Bone marrow (tissue), 2 donors: ENCODE measurements at regions not wholly inside any gene's neighbourhood (a gene's known extent, or its start where the extent isn't known, plus 50 kb on each side); places are given as distances from the start of the nearest gene placed in this dataset.
"Not testable (repeated sequence)": the region's sequence is repeated elsewhere in the genome, so short reads cannot be mapped to it uniquely, and the experiment has no call there.

Experiments used
- DNase-seq, 2 donors: peaks; one replicate each; lab custom pipeline; 2025; lab: John Stamatoyannopoulos, UW

DNA sequence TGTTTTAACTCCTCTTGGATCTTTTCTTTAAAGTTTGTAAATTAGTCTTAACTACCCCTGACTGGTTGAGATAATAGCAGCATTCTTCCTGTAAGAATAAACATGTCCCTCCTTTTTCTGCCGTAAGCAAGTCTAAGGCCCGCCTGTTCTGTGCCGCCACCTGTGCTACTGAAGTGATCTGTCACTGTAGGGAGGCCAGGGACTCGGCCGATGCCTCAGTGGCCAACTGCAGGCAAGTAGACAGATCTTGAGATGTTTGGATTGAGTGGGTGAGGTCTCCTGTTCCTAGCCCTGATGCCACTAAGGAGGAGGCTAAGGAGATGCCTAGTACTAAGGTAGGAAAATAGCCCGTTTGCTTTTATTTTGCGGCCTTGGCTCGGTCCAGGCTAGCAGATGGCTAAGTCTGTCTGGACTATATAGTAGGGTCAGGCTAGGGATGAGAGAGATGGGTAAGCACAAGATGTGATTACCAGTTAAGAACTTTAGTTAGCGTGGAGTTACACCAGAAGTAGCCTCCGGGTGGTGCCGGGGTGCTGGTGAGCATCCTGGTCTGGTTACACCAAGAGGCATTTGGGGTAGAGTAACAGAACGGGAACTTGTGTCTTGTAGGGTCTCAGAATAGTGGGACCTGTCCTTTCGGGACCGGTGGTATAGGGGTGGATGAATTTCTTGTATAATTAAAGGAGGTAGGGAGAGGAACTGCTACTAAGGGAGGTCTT, 584.2 kb downstream of the SUCLG1 start:
- no peak for DNase-seq

DNA sequence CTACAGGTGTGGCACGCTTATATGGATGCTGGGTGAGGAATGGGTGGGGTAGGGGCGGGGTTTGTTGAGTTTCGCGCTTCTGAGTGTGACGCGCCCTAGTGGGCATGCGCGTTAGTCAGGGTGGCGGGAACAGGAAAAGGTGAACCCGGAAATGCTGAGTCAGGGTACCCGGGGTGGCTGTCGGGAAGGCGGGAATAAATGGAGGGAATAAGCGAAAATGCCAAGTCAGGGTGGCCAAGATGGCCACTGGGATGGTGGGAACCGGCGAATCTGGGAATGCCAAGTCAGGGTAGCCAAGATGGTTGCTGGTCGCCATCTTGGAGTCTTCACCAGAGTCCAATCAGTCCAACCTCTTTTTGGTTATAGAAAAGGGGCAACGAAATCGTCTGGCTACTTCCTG, 585.0 kb downstream of the SUCLG1 start:
- no peak for DNase-seq

DNA sequence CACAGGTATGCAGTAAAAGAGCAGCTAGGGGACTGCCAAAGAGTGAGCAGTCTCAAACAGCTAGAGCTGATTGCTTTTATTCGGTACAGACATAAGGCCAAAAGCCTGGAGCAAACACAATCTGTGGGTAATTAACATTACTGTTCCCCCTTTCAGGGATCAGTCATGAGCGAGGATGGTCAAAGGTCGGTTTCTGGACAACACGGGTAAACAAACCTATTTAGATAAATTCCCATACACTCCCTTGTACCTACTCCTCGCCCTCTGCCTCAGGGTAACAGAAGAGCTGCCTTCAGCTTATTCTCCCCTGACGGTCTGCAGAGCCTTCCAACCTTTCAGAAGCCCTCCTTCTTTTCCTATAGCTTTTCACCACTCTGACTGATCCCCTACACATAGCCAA, 586.0 kb downstream of the SUCLG1 start:
- DNase-seq: no peak

DNA sequence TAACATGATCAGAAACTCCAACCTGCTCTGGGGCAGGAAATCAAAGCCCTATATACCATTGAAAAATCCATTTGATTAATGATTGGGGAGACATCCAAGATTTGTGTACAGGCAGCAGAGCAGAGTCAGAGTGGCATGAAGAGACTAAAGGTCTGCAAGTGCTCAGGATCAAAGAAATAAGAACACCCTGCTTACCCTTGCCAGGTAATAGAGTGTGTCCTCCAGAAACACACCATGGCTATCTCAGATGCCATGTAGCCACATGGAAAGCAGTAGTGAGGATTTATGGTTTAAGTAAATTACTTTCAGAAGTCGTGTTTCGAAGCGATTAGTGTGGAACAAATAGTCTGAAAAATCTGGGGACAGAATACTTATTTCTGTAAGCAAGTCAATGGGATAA, 592.9 kb downstream of the SUCLG1 start:
- DNase-seq: no peak

GRCh38 chr2:83862600-83862999, 596.5 kb downstream of the SUCLG1 start:
- DNase-seq: no peak

GRCh38 chr2:83860320-83860719, 598.8 kb downstream of the SUCLG1 start:
- DNase-seq: no peak

DNA sequence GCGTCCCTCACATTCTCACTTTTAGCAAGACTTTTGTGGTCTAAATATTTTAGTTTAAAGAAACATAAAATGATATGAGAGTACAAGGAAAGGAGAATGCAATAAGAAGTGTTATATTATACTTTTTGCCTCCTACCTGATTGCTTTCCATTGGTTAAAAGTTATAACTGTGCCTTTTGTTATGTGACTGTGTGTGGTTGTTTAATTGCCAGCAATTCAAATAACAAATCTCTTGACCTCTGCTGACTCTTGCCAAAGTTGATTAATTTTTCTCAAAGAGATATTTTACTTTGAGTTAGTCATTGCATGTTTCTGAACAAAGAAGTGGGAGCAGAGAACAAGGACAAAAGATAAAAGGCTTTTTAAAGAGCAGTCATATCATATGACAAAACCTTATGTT, 599.5 kb downstream of the SUCLG1 start:
- DNase-seq: no peak

- DNase-seq: no peak
These were observed 608.0 kb downstream of the SUCLG1 start for GRCh38 chr2:83851066-83851465.

DNA sequence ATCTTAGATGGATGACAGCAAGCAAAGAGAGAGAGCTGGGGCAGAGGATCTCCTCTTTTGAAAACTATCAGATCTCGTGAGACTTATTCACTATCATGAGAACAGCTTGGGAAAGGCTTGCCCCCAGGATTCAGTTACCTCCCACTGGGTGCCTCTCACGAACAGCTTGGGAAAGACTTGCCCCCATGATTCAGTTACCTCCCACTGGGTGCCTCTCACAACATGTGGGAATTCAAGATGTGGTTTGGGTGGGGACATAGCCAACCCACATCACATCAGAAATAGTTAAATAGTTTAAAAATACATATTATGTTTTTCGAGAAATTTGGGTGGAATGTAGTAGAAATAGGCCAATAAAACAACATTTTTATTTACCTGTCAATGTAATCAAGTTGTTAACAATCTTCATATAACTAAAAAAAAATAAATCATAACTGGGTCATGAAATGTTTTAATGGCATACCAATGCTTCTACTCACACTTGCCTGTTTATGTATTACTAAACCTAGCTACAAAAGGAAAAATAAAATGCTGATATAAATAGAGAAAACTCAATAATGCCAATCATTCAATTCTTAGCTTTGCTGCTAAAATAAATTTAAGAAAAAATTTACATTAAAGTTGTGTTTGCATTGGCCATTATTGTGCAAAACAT, 608.9 kb downstream of the SUCLG1 start:
- DNase-seq: no peak

DNA sequence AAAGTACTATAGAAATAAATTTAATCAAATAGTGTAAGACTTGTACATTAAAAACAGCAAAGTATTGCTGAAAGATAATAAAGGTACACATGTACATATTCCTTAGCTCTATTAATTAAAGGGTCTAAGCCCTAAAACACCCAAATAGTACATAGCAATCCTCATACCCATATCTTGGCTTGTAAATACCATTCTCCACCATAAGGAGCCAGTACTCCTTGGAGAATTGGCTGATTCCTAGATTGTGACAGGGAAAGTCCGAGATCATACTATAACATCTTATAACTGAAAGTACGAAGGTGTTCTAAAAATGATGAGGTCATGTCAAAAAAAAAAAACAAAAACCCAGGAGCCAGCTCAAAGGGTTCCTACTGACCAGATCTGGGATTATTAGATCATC, 614.6 kb downstream of the SUCLG1 start:
- DNase-seq: no peak

GRCh38 chr2:83842421-83842820, 616.7 kb downstream of the SUCLG1 start:
- DNase-seq: no peak

DNA sequence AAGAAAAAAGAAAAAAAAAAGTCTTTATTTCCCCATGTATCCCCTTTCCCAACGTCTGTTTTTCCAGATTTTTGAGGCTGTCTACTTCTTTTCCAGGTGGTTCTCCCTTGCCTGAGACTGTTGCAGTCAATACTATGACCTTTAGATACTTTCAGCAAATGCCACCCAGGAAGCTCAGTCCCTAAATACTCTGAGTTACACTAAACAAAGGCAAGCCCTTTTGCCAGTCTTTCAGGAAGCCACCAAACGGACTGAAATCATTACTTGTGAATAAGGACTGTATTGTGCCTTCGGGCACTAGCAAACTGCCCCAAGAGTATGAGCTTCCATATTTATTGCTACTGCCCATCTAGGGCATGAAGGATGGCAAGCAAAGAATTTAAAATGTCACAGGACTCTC, 621.3 kb downstream of the SUCLG1 start:
- no peak for DNase-seq

DNA sequence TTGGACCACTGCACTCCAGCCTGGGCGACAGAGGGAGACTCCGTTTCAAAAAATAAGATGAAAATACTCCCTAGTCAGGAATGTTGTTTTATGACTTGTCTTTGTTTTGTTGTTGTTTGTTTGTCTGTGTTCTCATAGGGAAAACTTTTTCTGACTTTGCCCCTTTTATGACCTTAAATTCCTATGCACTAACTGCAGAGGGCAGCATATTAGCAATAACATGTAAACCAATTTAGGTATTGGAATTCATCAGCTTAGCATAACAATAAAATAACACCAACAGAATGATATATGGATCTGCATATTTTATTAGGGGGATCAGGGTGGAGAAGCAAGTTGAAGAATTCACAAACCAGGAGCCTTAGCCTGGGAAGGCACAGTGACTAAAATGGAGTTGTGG, 631.5 kb downstream of the SUCLG1 start:
- no peak for DNase-seq

- DNase-seq: no peak
These were observed 632.5 kb downstream of the SUCLG1 start for GRCh38 chr2:83826577-83826976.

GRCh38 chr2:83823229-83823628, 635.9 kb downstream of the SUCLG1 start:
- no peak for DNase-seq

DNA sequence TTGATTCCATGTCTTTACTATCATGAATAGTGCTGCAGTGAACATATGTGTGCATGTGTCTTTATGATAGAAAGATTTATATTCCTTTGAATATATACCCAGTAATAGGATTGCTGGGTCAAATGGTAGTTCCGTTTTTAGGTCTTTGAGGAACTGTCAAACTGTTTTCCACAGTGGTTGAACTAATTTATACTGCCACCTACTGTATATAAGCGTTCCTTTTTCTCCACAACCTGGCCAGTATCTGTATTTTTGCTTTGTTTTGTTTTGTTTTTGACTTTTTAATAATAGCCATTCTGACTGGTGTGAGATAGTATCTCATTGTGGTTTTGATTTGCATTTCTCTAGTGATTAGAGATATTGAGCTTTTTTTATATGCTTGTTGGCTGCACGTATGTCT, 641.6 kb downstream of the SUCLG1 start:
- DNase-seq: no peak

DNA sequence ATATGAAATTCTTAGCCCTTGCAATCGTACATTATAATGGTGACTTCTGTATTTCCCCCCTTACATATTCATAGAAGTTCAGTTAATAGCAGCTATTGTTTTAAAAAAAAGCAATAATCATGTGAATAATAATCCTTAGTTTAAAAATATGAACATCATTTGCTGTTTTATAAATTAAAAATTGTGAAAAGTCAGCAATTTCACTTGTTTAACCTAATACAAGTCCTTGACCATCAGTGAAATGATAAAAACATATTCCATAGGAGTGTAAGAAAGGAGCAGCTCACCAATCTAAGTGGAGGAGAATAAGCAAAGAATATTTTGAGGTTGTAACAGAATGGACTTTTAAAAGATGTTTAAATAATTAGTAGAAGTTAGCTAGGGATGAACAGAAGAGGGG, 650.2 kb downstream of the SUCLG1 start:
- DNase-seq: no peak

- no peak for DNase-seq
These were observed 656.5 kb downstream of the SUCLG1 start for GRCh38 chr2:83802604-83803003.

GRCh38 chr2:83795777-83796176, 663.3 kb downstream of the SUCLG1 start:
- no peak for DNase-seq

DNA sequence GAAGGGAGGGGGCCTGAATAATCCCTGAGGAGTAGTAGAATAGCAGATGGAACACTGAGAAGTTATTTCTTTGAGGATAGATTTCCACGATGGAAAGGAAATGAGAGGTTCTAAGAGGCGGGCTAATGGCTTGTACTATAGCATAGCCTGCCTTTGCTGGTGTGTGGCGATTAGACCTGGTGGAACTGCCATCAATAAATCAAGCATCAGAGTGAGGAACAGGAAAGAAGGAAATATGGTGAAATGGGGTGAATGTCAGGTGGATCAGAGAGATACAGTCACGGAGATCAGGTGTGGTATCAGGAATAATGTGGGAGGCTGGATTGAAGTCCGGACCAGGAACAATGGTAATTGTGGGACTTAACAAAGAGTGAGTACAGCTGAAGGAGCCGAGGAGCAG, 668.6 kb downstream of the SUCLG1 start:
- not testable (repeated sequence) for DNase-seq

DNA sequence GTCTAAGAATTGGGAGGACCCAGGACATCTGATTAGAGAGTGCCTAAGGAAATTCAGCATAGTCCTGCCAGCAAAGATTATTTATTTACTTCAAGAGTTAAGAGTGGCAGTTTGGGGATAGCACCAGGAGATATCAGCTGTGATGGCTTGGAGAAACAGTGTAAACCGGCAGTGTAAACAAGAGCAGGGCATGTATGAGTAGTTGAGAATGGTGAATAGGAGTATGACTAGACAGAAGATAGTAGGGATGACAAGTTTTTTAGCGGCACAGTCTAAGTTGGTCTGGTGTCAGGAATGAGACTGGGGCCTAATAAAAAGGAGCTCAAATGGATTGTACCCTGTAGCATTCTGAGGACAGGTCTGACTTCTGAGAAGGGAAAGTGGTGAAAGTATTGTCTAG, 669.4 kb downstream of the SUCLG1 start:
- DNase-seq: not testable (repeated sequence)

DNA sequence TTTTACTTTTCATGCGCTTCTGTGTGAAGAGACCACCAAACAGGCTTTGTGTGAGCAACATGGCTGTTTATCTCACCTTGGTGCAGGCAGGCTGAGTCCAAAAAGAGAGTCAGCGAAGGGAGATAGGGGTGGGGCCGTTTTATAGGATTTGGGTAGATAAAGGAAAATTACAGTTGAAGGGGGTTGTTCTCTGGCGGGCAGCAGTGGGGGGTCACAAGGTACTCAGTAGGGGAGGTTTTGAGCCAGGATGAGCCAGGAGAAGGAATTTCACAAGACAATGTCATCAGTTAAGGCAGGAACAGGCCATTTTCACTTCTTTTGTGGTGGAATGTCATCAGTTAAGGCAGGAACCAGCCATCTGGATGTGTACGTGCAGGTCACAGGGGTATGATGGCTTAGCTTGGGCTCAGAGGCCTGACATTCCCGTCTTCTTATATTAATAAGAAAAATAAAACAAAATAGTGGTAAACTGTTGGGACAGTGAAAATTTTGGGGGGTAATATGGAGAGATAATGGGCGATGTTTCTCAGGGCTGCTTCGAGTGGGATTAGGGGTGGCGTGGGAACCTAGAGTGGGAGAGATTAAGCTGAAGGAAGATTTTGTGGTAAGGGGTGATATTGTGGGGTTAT, 670.0 kb downstream of the SUCLG1 start:
- DNase-seq: not testable (repeated sequence)

DNA sequence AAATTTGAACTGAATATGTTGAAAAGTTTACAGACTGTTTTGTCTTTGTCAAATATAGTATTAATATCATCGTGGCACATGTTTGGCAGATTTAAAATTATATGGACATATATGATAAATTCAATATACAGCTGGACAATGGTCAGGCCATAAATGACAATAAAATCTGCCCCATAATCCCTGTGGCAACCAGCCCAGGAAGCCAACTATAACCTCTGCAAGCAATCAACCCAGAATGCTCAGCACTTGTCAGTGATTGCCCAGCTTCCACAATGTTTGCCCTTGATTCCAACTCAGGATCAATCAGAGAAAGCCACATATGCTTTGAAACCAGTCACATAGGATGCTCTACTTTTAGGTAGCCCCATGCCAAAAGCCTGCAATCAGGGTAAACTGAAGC, 671.9 kb downstream of the SUCLG1 start:
- no peak for DNase-seq

DNA sequence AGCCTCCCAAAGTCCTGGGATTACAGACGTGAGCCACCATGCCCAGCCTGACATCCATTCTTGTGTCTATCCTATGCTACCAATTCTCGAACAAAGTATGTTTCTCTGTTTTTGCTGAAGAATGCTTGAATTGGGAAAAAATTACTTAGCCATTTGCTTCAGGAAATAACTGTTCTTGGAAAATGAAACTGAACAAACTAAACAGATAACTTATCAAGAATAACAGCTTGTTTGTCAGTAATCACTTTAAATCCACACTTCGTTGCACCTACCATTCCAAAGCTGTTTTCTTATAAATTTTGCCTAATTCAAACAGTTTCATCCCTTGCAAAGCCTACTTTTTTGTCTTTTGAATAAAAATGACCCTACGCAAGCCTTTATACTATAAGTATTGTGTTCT, 672.9 kb downstream of the SUCLG1 start:
- no peak for DNase-seq
